ENCODE measurements at regions not wholly inside any gene's neighbourhood (a gene's known extent, or its start where the extent isn't known, plus 50 kb on each side); places are given as distances from the start of the nearest gene placed in this dataset.

DNA sequence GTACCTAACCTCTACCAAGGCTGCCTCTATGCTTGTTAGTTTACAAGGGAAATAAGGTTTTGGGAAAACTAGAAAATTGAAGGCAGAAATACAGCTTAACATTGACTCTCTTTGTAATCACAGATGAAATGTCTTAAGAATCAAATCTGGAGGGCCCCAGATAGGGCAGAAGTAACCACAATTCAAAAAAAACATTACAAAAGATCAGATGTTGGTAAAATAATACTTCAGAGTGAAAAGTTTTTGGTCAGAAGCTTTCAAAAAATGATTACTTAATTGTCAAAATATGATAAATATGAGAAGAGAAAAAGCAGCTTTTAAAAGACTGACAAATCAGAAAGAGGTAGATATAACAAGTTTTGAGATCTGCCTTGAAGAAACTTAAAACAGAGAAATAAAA, 425.1 kb upstream of the NECTIN3 start:
- TF ChIP-seq POLR2A (conservative IDR thresholded peaks at IDR 0.05) (no peak), ZNF408 (CRISPR knock-in tag; IDR thresholded peaks at IDR 0.05; ENCODE audit: low read depth) (no peak), SRSF7 (optimal IDR thresholded peaks at IDR 0.05; ENCODE audit: low read depth, low read length) (no peak), PHF20 (IDR thresholded peaks at IDR 0.05; ENCODE audit: partially characterized antibody) (no peak), PTRF (tag; IDR thresholded peaks at IDR 0.05) (no peak), EZH2 (IDR thresholded peaks at IDR 0.05; ENCODE audit: borderline replicate concordance, low read depth, low read length) (no peak)
- TF ChIP-seq, protein P1, sequence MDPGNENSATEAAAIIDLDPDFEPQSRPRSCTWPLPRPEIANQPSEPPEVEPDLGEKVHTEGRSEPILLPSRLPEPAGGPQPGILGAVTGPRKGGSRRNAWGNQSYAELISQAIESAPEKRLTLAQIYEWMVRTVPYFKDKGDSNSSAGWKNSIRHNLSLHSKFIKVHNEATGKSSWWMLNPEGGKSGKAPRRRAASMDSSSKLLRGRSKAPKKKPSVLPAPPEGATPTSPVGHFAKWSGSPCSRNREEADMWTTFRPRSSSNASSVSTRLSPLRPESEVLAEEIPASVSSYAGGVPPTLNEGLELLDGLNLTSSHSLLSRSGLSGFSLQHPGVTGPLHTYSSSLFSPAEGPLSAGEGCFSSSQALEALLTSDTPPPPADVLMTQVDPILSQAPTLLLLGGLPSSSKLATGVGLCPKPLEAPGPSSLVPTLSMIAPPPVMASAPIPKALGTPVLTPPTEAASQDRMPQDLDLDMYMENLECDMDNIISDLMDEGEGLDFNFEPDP (CRISPR knock-in tag; IDR thresholded peaks at IDR 0.05): no peak
- TF ChIP-seq, protein P2, sequence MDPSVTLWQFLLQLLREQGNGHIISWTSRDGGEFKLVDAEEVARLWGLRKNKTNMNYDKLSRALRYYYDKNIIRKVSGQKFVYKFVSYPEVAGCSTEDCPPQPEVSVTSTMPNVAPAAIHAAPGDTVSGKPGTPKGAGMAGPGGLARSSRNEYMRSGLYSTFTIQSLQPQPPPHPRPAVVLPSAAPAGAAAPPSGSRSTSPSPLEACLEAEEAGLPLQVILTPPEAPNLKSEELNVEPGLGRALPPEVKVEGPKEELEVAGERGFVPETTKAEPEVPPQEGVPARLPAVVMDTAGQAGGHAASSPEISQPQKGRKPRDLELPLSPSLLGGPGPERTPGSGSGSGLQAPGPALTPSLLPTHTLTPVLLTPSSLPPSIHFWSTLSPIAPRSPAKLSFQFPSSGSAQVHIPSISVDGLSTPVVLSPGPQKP (CRISPR knock-in tag; IDR thresholded peaks at IDR 0.05): no peak
- TF ChIP-seq, protein P3, sequence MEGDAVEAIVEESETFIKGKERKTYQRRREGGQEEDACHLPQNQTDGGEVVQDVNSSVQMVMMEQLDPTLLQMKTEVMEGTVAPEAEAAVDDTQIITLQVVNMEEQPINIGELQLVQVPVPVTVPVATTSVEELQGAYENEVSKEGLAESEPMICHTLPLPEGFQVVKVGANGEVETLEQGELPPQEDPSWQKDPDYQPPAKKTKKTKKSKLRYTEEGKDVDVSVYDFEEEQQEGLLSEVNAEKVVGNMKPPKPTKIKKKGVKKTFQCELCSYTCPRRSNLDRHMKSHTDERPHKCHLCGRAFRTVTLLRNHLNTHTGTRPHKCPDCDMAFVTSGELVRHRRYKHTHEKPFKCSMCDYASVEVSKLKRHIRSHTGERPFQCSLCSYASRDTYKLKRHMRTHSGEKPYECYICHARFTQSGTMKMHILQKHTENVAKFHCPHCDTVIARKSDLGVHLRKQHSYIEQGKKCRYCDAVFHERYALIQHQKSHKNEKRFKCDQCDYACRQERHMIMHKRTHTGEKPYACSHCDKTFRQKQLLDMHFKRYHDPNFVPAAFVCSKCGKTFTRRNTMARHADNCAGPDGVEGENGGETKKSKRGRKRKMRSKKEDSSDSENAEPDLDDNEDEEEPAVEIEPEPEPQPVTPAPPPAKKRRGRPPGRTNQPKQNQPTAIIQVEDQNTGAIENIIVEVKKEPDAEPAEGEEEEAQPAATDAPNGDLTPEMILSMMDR (IDR thresholded peaks at IDR 0.05 in 2 of 3, conservative IDR thresholded peaks at IDR 0.05 in 1 of 3; ENCODE audit: insufficient read depth in 2 of 3, low read depth in 1 of 3, low read length in 3 of 3): no peak
- TF ChIP-seq, protein P4, sequence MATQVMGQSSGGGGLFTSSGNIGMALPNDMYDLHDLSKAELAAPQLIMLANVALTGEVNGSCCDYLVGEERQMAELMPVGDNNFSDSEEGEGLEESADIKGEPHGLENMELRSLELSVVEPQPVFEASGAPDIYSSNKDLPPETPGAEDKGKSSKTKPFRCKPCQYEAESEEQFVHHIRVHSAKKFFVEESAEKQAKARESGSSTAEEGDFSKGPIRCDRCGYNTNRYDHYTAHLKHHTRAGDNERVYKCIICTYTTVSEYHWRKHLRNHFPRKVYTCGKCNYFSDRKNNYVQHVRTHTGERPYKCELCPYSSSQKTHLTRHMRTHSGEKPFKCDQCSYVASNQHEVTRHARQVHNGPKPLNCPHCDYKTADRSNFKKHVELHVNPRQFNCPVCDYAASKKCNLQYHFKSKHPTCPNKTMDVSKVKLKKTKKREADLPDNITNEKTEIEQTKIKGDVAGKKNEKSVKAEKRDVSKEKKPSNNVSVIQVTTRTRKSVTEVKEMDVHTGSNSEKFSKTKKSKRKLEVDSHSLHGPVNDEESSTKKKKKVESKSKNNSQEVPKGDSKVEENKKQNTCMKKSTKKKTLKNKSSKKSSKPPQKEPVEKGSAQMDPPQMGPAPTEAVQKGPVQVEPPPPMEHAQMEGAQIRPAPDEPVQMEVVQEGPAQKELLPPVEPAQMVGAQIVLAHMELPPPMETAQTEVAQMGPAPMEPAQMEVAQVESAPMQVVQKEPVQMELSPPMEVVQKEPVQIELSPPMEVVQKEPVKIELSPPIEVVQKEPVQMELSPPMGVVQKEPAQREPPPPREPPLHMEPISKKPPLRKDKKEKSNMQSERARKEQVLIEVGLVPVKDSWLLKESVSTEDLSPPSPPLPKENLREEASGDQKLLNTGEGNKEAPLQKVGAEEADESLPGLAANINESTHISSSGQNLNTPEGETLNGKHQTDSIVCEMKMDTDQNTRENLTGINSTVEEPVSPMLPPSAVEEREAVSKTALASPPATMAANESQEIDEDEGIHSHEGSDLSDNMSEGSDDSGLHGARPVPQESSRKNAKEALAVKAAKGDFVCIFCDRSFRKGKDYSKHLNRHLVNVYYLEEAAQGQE (IDR thresholded peaks at IDR 0.05; ENCODE audit: borderline replicate concordance): no peak
- TF ChIP-seq, protein P4 (CRISPR knock-in tag; IDR thresholded peaks at IDR 0.05; ENCODE audit: low read depth): no peak

All from K562 (cell line).